Osteoblast (primary cell): ENCODE measurements at regions not wholly inside any gene's neighbourhood (a gene's known extent, or its start where the extent isn't known, plus 50 kb on each side); places are given as distances from the start of the nearest gene placed in this dataset.

Experiments used
- DNase-seq: peaks from one replicate; pipeline ENCODE4 v3.0.0; 2011; ENCODE audit warnings: low spot score, mixed read lengths; ENCODE audit not compliant: insufficient read length; ENCODE audit errors: missing footprints
- H2AFZ ChIP-seq: 2 replicates; pipeline ENCODE4 v1.6.0; 2011; ENCODE audit warnings: mild to moderate bottlenecking, low read length
- H3K27ac ChIP-seq: 2 replicates; pipeline ENCODE4 v1.5.1; 2011; ENCODE audit warnings: mild to moderate bottlenecking, low read depth, low read length, moderate library complexity
- H3K27me3 ChIP-seq: 2 replicates; pipeline ENCODE4 v1.6.0; 2012; ENCODE audit warnings: mild to moderate bottlenecking, control low read depth, inconsistent platforms, low read length, moderate library complexity; ENCODE audit not compliant: insufficient read depth
- H3K36me3 ChIP-seq: 2 replicates; pipeline ENCODE4 v1.5.1; 2011; ENCODE audit warnings: mild to moderate bottlenecking, low read length, control low read depth, moderate library complexity; ENCODE audit not compliant: insufficient read depth
- H3K4me1 ChIP-seq: 2 replicates; pipeline ENCODE4 v1.5.1; 2011; ENCODE audit warnings: mild to moderate bottlenecking, low read length, control low read depth, moderate library complexity; ENCODE audit not compliant: insufficient read depth
- H3K4me2 ChIP-seq: 2 replicates; pipeline ENCODE4 v1.6.0; 2011; ENCODE audit warnings: mild to moderate bottlenecking, low read length; ENCODE audit not compliant: insufficient read depth
- H3K4me3 ChIP-seq: fragments of 200-600 bp; sonication (generic); 3 replicates; pipeline ENCODE4 v1.5.1; 2012; ENCODE audit warnings: mild to moderate bottlenecking, low read length, inconsistent platforms; ENCODE audit not compliant: insufficient read depth
- H3K79me2 ChIP-seq: 2 replicates; pipeline ENCODE4 v1.6.0; 2012; ENCODE audit warnings: mild to moderate bottlenecking, low read length, control low read depth, inconsistent platforms; ENCODE audit not compliant: insufficient read depth
- H3K9me3 ChIP-seq: 2 replicates; pipeline ENCODE4 v1.5.1; 2011; ENCODE audit warnings: low read depth, low read length, control low read depth
- H4K20me1 ChIP-seq: 2 replicates; pipeline ENCODE4 v1.6.0; 2012; ENCODE audit warnings: mild to moderate bottlenecking, low read length, control low read depth; ENCODE audit not compliant: insufficient read depth
- CTCF ChIP-seq: IDR thresholded peaks from 2 replicates; pipeline ENCODE4 v1.5.1; 2011; ENCODE audit warnings: mild to moderate bottlenecking, low read depth, low read length, moderate library complexity; ENCODE audit errors: extremely low read depth

GRCh38 chr6:11650711-11651110 is 113.2 kb downstream of the TMEM170B start:
- no peaks in the 10 kb centered on the region for H3K27me3 ChIP-seq
- peaks cover 40% of the 10 kb centered on the region for H3K4me1 ChIP-seq
- H3K79me2 ChIP-seq, result no peaks in the 10 kb centered on the region
- H3K4me3 ChIP-seq, result no peak overlapping the region
- no peak for DNase-seq
- H3K27ac ChIP-seq, result peak overlapping the region; percentile 3
- H3K4me2 ChIP-seq, result no peak overlapping the region
- H2AFZ ChIP-seq, result peak overlapping the region; percentile 2
- H3K36me3 ChIP-seq, result no peaks in the 10 kb centered on the region
- H3K9me3 ChIP-seq, result no peaks in the 10 kb centered on the region
- no peaks in the 10 kb centered on the region for H4K20me1 ChIP-seq
- no peak for TF ChIP-seq CTCF

- Histone ChIP-seq H2AFZ (no peak overlapping the region), H3K27me3 (no peaks in the 10 kb centered on the region), H3K4me3 (no peak overlapping the region), H4K20me1 (no peaks in the 10 kb centered on the region), H3K4me2 (peak overlapping the region; percentile 37), H3K79me2 (no peaks in the 10 kb centered on the region), H3K9me3 (no peaks in the 10 kb centered on the region), H3K4me1 (peaks cover 44% of the 10 kb centered on the region), H3K36me3 (no peaks in the 10 kb centered on the region), H3K27ac (peak overlapping the region; percentile 66)
- DNase-seq, result peak; percentile 91
- no peak for TF ChIP-seq CTCF
Observed at GRCh38 chr6:11653028-11653583, 115.6 kb downstream of the TMEM170B start.

- H3K4me3 ChIP-seq, result no peak overlapping the region
- TF ChIP-seq CTCF, result no peak
- H2AFZ ChIP-seq, result peak overlapping the region; percentile 1
Observed at GRCh38 chr6:11654876-11655275, 117.3 kb downstream of the TMEM170B start.

DNA sequence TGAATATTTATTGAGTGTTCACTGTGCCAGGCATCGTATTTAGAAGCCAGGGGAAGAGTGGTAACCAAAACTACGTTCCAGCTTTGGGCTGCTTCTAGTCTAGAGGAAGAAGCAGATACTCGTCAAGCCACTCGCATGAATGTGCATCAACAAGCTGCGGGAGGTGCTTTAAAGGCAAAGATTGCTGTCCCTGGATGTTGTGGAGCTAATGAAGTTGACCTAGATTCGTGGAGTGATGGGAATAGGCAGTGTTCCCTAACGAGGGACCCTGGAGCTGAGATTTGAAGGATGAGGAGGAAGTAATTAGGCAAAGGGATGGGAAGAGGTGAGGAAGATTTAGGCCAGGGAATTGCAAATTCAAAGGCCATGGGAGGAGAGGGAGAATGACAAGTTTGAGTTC is 118.9 kb downstream of the TMEM170B start:
- no peak overlapping the region for H3K4me2 ChIP-seq
- H3K9me3 ChIP-seq, result no peaks in the 10 kb centered on the region
- no peak for DNase-seq
- no peaks in the 10 kb centered on the region for H3K36me3 ChIP-seq
- H4K20me1 ChIP-seq, result no peaks in the 10 kb centered on the region
- no peak overlapping the region for H3K27ac ChIP-seq
- H2AFZ ChIP-seq, result no peak overlapping the region
- TF ChIP-seq CTCF, result no peak
- no peaks in the 10 kb centered on the region for H3K79me2 ChIP-seq
- H3K4me1 ChIP-seq, result peaks cover 28% of the 10 kb centered on the region
- H3K4me3 ChIP-seq, result no peak overlapping the region
- no peaks in the 10 kb centered on the region for H3K27me3 ChIP-seq

More at GRCh38 chr6:11654876-11655275, 117.3 kb downstream of the TMEM170B start:
- Histone ChIP-seq H3K4me2 (peak overlapping the region; percentile 60), H4K20me1 (no peaks in the 10 kb centered on the region), H3K79me2 (no peaks in the 10 kb centered on the region), H3K36me3 (no peaks in the 10 kb centered on the region), H3K9me3 (no peaks in the 10 kb centered on the region), H3K4me1 (peaks cover 40% of the 10 kb centered on the region), H3K27me3 (no peaks in the 10 kb centered on the region), H3K27ac (peak overlapping the region; percentile 66)
- DNase-seq, result peak; percentile 69
